Posterior vena cava (tissue), 2 donors: ENCODE measurements at regions not wholly inside any gene's neighbourhood (a gene's known extent, or its start where the extent isn't known, plus 50 kb on each side); places are given as distances from the start of the nearest gene placed in this dataset.
"Not testable (repeated sequence)": the region's sequence is repeated elsewhere in the genome, so short reads cannot be mapped to it uniquely, and the experiment has no call there.

ENCODE experiments used
- DNase-seq: peaks from one replicate; pipeline ENCODE4 v3.0.0-alpha.2; 2020; ENCODE audit warnings: low spot score
- intact Hi-C, 2 donors: fragments of 100-400 bp; cut with DNase I; formaldehyde crosslinking; loops; one replicate each; pipeline versions ENCODE4 v1.14.1 to v1.14.2; 2022 to 2023
- donor health status: DM: yes; HTN: yes; CAD: no.
- donor health status: DM: yes; HTN: yes; CAD: no.

- DNase-seq = no peak
- intact Hi-C loops = no loop called here
Measured at GRCh38 chr19:5290336-5291262, 50.0 kb downstream of the PTPRS start.

GRCh38 chr19:5289060-5289990 lies 51.3 kb downstream of the PTPRS start:
- no peak for DNase-seq
- intact Hi-C loops = no loop called here

- intact Hi-C loops = no loop called here
- no peak for DNase-seq
Measured at GRCh38 chr19:5288347-5288739, 52.3 kb downstream of the PTPRS start.

DNA sequence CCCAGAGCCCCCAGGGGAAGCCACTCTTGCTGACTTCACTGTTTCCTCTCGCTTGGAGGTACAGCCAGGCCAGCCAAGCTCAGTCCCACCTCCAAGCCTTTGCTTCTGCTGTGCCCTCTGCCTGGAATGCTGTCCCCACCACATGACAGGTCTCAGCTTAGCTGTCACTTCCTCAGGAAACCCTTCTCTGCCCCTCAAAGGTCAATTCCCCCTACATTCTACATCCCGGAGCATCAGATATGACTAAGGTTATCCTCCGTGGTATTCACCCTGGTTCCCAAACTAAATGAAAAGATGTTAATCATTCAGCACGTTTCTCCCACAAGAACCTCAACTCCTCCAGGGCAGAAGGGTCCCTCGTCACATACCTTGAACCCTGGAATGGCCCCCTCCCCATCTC lies 53.5 kb downstream of the PTPRS start:
- intact Hi-C loops = no loop called here
- no peak for DNase-seq

DNA sequence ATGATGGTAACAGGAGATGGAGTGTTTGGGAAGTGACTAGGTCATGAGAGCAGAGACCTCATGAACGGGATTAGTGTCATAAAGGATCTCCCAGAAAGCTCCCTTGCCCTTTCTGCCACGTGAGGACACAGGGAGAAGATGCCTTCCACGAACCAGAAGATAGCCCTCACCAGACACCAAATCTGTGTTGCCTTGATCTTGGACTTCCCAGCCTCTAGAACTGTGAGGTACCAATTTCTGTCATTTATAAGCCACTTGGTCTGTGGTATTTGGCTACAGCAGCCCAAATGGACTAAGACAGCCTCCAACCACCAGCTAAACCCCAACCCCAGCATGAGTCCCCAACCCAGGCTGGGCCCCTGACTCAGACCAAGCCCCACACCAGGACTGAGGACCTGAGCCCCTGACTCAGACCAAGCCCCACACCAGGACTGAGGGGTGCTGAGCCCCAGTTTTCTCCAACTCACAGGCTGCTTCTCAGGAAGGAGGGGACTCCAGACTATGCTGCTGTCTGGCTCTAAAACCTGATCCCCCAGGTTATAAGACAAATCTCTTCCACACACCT lies 54.1 kb downstream of the PTPRS start:
- intact Hi-C loops = no loop called here
- DNase-seq = no peak

DNA sequence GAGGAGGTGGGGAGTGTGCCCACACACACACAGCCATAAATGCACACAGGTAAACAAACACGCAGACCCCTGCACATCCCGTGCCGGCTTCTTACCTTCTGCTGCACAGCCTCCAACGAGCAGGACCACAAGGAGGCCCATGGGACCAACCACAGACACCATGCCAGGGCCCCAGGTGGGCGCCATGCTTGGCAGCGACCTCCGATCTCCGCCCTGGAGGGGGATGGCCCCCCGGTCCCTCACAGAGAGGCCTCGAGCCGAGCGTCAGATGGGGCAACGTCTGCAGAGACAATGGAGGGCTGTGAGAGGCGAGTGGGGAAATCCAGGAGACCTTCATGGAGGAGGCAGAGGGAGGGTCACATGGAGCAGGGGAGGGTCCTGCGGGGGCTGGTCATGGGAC lies 54.7 kb downstream of the PTPRS start:
- intact Hi-C loops = no loop called here
- no peak for DNase-seq

GRCh38 chr19:5285311-5285710 lies 55.3 kb downstream of the PTPRS start:
- DNase-seq = no peak
- intact Hi-C loops = no loop called here

GRCh38 chr19:5282901-5283300 lies 57.7 kb downstream of the PTPRS start:
- DNase-seq = peak; percentile 90
- intact Hi-C loops = no loop called here

DNA sequence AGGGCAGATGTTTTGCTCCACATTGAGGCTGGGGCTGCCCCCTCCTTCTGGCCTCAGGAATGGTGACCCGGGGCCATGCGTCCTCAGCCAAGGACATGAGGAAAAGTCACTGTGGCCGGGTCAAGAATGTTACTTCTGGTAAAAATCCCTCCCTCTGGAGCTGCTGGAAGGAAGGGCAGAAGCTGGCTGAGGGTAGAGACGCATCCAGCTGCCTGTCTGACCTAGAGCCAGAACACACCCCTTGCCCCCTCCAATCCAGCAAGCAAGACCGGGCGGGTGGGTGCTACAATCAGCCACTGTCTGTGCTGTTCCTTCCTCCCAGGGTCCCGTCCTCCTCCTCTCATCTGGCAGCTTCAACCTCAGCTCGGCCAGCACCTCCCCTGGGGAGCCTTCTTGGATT lies 59.0 kb downstream of the PTPRS start:
- DNase-seq = peak; percentile 94
- intact Hi-C loops = no loop called here

DNA sequence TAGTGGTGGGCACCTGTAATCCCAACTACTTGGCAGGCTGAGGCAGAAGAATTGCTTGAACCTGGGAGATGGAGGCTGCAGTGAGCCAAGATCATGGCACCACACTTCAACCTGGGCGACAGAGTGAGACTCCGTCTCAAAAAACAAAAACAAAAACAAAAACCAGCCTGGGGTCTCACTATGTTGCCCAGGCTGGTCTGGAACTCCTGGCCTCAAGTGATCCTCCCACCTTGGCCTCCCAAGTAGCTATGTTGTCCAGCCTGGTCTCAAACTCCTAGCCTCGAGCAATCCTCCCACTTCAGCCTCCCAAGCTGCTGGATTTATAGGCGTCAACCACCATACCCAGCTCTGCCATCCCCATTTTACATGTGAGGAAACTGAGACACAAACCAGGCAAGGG lies 64.9 kb downstream of the PTPRS start:
- intact Hi-C loops, DNase-seq: not testable (repeated sequence)

- intact Hi-C loops = no loop called here
- no peak for DNase-seq
Measured at GRCh38 chr19:5273782-5274181, 66.8 kb downstream of the PTPRS start.

GRCh38 chr19:5271145-5271544 lies 69.5 kb downstream of the PTPRS start:
- intact Hi-C loops = no loop called here
- DNase-seq = no peak

- intact Hi-C loops = no loop called here
- no peak for DNase-seq
Measured at GRCh38 chr19:5269926-5270325, 70.7 kb downstream of the PTPRS start.

GRCh38 chr19:5269279-5269678 lies 71.3 kb downstream of the PTPRS start:
- intact Hi-C loops = no loop called here

DNA sequence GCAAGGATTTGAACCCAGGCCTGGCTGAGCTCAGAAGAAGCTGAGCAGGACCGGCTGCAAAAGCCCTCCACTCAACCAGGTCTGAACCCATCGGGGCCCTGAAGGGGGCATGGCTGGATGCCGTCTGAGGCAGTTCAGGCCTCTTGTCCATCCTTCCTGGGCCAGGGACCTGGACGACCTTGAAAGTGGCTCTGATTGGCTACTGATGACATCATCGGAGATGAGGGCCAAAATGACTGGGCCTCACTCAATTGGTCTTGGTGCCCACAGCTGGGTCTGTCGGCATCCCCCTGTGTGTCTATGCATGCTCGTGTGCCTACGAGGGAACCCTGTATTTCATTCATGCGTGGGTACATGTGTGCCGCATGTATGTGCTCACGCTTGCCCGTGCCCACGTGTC lies 71.8 kb downstream of the PTPRS start:
- no peak for DNase-seq
- intact Hi-C loops = no loop called here

More at GRCh38 chr19:5269279-5269678, 71.3 kb downstream of the PTPRS start:
- no peak for DNase-seq

DNA sequence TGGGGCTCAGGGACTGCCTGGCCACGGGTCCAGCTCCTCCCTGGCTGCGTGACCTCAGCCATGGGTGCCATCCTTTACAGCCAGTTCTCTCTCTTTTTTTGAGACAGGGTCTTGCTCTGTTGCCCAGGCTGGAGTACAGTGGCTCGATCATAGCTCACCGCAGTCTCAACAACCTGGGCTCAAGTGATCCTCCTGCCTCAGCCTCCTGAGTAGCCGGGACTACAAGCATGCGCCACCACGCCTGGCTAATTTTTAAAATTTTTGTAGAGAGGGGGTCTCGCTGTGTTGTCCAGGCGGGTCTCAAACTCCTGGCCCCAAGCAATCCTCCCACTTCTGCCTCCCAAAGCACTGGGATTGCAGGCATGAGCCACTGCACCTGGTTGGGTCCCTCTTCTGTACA lies 75.4 kb downstream of the PTPRS start:
- no peak for DNase-seq
- intact Hi-C loops = no loop called here

DNA sequence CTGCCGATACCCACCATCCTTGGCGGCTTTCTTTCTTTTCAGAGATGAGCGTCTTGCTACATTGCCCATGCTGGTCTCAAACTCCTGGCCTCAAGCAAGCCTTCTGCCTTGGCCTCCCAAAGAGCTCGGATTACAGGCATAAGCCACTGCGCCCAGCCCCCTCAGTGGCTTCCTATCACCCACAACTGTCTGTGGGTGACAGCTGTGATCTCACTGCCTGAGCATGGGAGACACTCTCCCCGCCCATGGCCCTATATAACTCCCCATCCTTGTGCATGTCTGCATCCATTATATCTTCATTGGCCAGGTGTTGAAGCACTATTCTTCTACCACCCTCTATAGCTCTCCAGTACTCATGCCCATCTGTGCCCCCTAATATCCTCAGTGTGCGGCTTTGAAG lies 76.2 kb downstream of the PTPRS start:
- intact Hi-C loops = no loop called here
- no peak for DNase-seq

GRCh38 chr19:5263615-5264014 lies 77.0 kb downstream of the PTPRS start:
- DNase-seq = no peak
- intact Hi-C loops = no loop called here

GRCh38 chr19:5262721-5263120 lies 77.9 kb downstream of the PTPRS start:
- intact Hi-C loops = no loop called here
- no peak for DNase-seq
